HG03066 (cell line): ENCODE measurements at regions not wholly inside any gene's neighbourhood (a gene's known extent, or its start where the extent isn't known, plus 50 kb on each side); places are given as distances from the start of the nearest gene placed in this dataset.

Experiments used
- ATAC-seq: cut with Tn5 transposase; IDR thresholded peaks from one replicate; pipeline ENCODE4 v1.9.1; 2021; ENCODE audit warnings: low read depth; ENCODE audit not compliant: unreplicated experiment

- ATAC-seq = no peak
Measured at GRCh38 chr3:87175732-87176131, 51.4 kb upstream of the CHMP2B start.

DNA sequence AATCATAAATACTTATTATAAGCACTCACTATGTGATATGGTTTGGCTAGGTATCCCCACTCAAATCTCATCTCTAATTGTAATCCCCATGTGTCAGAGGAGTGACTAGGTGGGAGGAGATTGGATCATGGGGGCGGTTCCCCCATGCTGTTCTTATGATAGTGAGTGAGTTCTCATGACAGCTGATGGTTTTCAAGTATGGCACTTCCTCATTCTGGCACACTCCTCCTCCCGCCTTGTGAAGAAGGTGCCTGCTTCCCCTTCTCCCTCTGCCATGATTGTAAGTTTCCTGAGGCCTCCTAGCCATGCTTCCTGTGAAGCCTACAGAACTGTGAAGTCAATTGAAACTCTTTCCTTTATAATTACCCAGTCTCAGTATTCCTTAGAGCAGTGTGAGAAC is 53.3 kb upstream of the CHMP2B start:
- ATAC-seq = no peak

- no peak for ATAC-seq
Measured at GRCh38 chr3:87173071-87173470, 54.0 kb upstream of the CHMP2B start.

GRCh38 chr3:87167628-87168456 is 59.3 kb upstream of the CHMP2B start:
- ATAC-seq = peak; percentile 85

- ATAC-seq = no peak
Measured at GRCh38 chr3:87164245-87164644, 62.9 kb upstream of the CHMP2B start.

- ATAC-seq = no peak
Measured at GRCh38 chr3:87161851-87162250, 65.3 kb upstream of the CHMP2B start.

DNA sequence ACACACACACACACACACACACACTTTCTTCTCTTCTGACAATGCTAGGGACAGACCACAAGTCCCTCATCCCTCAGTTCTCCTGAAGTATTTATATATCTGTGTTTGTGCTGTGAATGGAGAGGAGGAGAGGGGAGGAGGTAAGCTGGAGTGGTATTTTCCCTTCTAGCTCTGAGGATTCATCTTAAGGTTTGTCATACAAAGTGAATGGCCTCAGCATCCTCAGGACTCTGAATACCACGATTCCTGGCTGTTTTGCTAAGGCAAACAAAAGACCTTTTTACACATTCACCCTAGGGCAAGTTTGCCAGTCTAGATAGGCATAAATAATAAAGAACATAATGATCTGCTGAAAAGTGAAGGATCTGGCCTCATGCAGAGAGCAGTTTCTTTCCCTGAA is 65.7 kb upstream of the CHMP2B start:
- no peak for ATAC-seq

DNA sequence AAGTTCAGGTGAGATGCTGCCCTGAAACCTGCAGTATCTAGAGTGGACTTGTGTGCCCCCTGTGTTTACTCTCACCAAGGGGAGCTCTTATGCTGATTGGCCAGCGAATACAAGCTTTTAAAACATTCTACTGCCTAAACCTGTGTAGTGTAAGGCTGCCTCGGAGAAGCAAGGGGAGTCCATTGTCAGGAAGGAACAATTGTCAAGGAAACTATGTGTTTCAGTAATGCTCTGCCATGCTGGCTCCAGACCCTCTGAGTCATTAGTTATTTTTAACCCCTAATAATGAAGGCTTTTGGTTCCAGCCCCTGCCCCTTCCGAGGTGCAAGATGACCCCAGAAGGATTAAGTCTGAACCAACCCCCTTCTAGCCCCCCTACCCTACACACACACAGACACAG is 66.1 kb upstream of the CHMP2B start:
- no peak for ATAC-seq

- ATAC-seq = no peak
Measured at GRCh38 chr3:87158823-87159222, 68.3 kb upstream of the CHMP2B start.

DNA sequence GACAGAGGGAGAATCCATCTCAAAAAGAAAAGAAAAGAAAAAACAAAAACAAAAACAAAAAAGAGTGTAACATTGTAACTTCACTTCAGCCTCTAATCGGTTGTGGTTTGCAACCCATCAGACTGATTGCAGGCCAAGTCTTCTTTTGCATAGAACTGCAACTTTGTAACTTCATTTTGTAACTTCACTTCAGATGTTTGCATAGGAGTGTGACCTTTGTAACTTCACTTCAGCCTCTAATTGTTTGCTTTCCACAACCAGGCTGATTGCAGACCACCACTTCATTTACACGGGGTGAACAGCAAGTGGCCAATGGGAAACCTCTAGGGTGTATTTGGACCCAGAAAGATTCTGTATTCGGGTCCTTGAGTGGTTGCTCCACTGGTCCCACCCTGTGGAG is 79.1 kb upstream of the CHMP2B start:
- no peak for ATAC-seq

- no peak for ATAC-seq
Measured at GRCh38 chr3:87147562-87147961, 79.5 kb upstream of the CHMP2B start.

GRCh38 chr3:87145553-87145952 is 81.6 kb upstream of the CHMP2B start:
- ATAC-seq = peak; percentile 80

GRCh38 chr3:87136066-87136596 is 91.0 kb upstream of the CHMP2B start:
- no peak for ATAC-seq

- ATAC-seq = no peak
Measured at GRCh38 chr3:87135412-87135811, 91.7 kb upstream of the CHMP2B start.

DNA sequence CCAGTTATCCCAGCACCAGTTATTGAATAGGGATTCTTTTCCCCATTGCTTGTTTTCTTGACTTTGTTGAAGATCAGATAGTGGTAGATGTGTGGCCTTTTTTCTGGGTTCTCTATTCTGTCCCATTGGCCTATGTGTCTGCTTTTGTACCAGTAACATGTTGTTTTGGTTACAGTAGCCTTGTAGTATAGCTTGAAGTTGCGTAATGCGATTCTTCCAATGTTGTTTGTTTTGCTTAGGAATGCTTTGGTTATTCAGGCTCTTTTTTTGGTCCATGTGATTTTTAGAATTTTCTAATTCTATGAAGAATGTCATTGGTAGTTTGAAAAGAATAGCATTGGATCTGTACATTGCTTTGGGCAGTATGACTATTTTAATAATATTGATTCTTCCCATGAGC is 94.3 kb upstream of the CHMP2B start:
- ATAC-seq = no peak

DNA sequence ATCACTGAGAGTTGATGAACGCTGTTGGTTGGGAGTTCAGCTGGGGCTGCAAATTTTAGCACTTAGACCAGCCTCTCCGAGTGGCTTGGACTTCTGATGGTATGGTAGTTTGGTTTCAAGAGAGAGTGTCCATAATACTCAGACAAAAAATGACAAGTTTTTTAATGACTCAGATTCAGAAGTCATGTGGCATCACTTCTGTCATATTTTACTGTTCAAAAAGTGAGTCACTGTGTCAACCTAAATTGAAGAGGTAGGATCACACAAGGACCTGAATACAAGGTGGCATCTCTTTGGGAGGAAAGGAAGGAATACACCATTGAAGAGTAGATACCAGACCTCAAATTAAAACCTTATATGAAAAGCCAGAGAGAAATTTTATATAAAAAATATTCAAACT is 99.1 kb upstream of the CHMP2B start:
- no peak for ATAC-seq

- ATAC-seq = no peak
Measured at GRCh38 chr3:87127281-87127680, 99.8 kb upstream of the CHMP2B start.

- ATAC-seq = no peak
Measured at GRCh38 chr3:87126321-87126720, 100.8 kb upstream of the CHMP2B start.

DNA sequence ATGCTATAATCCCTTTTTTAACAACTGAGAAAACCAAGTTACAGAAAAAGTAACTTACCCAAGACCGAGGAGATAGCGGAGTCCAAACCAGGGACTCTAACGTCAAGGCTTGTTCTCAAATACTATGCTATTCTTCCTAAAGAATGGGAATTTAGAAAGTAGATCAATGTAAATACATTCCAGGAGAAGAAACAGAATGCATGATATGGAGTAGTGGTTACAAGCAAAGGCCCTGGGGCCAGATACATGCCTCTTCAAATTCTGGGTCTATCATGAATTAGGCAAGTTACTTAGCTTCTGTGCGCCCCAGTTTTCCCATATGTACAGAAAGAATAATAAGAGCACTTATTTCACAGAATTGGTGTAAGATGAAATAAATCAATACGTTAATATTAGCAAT is 102.0 kb upstream of the CHMP2B start:
- no peak for ATAC-seq

GRCh38 chr3:87122766-87123165 is 104.3 kb upstream of the CHMP2B start:
- ATAC-seq = no peak

DNA sequence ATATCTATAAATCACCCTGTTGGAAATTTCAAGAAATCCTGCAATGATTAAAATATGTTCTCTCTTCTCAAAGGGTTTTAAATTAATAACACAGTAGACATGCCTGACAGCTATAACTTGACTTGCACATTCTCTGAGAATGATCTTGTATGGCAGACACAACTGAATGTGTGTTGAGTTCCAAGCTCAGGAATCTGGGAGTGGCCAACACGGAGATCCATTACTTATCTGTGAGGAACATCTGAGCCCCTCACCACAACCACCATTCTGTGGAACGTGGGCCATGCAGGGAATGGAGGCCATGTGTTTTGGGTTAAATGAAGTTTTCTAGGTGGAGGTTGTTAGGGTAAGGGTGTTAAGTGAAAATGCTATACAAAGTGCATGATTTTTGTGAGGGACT is 105.3 kb upstream of the CHMP2B start:
- no peak for ATAC-seq

DNA sequence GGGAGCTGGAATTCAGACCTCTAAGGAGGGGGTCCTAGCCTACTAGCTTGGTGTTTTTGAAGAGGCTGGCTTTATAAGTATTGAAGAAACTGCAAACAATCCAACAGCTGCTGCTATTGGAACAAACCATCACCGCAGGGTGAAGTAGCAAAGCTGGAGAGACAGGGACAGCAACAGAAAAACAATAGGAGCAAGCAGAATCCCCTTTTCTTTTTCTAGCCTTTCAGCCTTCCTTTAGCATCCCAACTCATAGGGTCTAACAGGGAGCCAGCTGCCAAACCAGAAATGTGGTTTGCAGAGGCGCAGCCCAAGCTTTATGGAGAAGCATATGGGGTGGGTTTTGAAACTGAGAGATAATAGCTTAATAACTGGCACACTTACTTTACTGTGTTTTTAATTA is 106.2 kb upstream of the CHMP2B start:
- no peak for ATAC-seq
